DMS114 treated with DMSO at 0.1 percent for 48 hours (cell line): ENCODE measurements at regions not wholly inside any gene's neighbourhood (a gene's known extent, or its start where the extent isn't known, plus 50 kb on each side); places are given as distances from the start of the nearest gene placed in this dataset.
"Not testable (repeated sequence)": the region's sequence is repeated elsewhere in the genome, so short reads cannot be mapped to it uniquely, and the experiment has no call there.

ENCODE experiments used
- DNase-seq: peaks from one replicate; lab custom pipeline; 2025; ENCODE audit not compliant: unreplicated experiment; lab: John Stamatoyannopoulos, UW

- DNase-seq = no peak
Measured at GRCh38 chr6:144602523-144603180, 317.5 kb downstream of the UTRN start.

DNA sequence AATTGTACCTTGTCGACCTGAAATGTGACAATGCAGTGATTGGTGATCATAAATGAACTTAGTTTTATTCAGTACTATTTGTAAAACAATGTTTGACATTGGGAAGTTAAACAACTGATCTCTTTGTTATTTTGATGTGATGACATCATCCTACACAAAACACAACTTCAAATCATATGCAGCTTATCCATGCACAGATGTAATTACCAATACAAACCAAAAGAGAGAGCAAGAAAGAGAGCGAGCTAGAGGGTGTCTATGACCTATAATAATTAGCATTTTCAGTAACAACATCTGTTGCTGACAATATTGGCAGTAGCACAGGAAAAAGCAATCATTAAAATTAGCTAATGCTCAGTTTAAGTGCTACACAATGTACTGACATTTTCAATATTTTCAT lies 320.9 kb downstream of the UTRN start:
- no peak for DNase-seq

- no peak for DNase-seq
Measured at GRCh38 chr6:144607998-144608735, 323.0 kb downstream of the UTRN start.

GRCh38 chr6:144612811-144613210 lies 327.7 kb downstream of the UTRN start:
- no peak for DNase-seq

DNA sequence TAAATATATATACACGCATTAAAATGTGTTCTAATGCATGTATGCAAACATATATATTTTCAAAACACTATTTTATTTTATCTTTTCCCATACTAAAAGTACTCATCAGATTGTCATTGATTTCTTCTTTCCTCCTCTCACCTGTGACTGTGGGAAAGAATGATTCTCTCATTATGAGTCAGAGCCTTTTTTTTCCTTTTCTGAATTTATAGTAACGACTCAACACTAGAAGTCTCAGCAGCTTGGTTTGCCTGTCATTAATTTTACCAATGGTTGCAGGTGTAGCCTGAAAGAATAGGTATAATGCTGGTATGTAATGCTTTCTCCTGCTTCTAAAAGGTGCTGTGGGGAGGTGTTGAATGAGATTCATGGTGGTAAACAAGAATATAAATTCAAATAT lies 328.7 kb downstream of the UTRN start:
- no peak for DNase-seq

GRCh38 chr6:144615870-144616269 lies 330.7 kb downstream of the UTRN start:
- DNase-seq = no peak

GRCh38 chr6:144617191-144617590 lies 332.1 kb downstream of the UTRN start:
- DNase-seq = no peak

- no peak for DNase-seq
Measured at GRCh38 chr6:144617708-144618107, 332.6 kb downstream of the UTRN start.

DNA sequence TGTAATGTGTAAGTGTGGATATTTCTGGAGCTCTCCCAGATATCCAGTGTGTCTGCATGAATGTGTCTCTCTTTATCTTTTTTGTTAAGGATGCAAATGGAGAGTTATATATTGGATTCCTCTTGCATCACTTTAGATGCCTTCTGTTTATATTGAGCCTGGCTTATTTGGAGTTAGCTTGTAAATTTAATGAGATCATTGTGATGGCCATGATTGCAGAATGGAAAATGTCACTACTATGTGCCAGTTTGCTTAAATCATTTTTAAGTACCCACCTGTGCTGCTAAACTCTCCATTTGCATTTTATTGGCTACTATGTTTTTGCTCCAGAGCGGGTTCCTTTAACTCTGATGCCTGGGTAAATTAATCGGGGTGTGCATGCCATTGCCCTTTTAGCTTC lies 334.8 kb downstream of the UTRN start:
- no peak for DNase-seq

- no peak for DNase-seq
Measured at GRCh38 chr6:144621332-144621731, 336.2 kb downstream of the UTRN start.

DNA sequence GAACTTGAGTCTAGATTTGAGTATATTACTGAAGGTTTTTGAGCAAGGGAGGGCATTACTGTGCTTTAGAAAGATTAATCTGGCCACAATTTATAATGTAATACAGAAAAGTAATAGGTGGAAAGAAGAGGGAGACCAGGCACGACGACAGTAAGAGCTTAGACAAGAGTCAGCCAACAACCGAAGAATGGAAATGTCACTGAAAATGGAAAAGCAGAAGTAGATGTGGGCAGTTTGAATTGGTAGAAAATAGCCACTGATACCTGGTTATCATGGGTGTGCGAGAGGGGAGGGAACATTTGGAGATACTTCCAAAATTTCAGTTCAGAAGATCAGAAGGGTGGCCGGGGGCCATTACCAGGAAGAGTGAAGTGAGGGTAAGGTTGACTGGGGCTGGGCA lies 339.1 kb downstream of the UTRN start:
- no peak for DNase-seq

GRCh38 chr6:144624716-144625115 lies 339.6 kb downstream of the UTRN start:
- no peak for DNase-seq

DNA sequence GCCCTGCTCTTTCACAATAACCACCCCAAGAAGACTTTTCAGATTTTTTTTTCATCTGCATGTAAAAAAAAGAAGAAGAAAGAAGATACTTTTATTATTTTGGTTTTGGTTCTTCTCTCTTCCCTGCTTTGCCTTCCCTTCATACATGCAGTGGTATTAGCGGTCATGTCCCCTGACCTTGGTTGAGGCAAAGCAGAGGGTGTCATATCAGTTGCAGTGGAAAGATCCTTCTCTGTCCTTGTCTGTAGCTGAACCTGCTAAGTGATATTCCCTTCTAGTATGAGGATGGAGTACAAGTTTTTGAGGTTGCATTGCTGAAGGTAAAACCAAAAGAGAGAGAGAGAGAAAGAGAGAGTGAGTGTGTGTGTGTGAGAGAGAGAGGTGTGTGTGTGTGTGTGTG lies 345.7 kb downstream of the UTRN start:
- no peak for DNase-seq

- no peak for DNase-seq
Measured at GRCh38 chr6:144632266-144632665, 347.1 kb downstream of the UTRN start.

GRCh38 chr6:144633886-144634285 lies 348.8 kb downstream of the UTRN start:
- no peak for DNase-seq

GRCh38 chr6:144634371-144634770 lies 349.2 kb downstream of the UTRN start:
- DNase-seq = no peak

DNA sequence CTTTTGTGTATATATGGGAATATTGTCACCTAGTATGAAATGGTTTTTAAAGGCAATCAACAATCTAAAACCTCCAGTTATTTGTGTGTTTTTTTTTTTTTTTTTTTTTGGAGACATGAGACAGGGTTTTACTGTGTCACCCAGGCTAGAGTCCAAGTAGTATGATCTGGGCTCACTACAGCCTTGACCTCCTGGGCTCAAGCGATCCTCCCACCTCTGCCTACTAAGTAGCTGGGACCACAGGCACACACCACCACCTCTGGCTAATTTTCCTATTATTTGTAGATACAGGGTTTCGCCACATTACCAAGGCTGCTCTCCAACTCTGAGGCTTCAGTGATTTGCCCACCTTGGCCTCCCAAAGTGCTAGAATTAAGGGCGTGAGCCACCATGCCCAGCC lies 349.9 kb downstream of the UTRN start:
- no peak for DNase-seq

DNA sequence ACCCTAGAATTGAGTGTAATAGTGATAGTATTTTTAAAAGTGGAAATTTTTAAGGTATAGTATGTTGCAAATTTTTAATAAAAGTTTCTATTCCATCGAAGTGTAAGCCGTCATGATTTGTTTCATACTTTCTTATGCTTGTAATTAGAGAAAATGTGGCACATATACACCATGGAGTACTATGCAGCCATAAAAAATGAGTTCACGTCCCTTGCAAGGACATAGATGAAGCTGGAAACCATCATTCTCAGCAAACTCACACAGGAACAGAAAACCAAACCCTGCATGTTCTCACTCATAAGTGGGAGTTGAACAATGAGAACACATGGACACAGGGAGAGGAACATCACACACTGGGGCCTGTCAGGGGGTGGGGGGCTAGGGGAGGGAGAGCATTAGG lies 350.9 kb downstream of the UTRN start:
- DNase-seq = not testable (repeated sequence)

- DNase-seq = no peak
Measured at GRCh38 chr6:144637541-144637940, 352.4 kb downstream of the UTRN start.

DNA sequence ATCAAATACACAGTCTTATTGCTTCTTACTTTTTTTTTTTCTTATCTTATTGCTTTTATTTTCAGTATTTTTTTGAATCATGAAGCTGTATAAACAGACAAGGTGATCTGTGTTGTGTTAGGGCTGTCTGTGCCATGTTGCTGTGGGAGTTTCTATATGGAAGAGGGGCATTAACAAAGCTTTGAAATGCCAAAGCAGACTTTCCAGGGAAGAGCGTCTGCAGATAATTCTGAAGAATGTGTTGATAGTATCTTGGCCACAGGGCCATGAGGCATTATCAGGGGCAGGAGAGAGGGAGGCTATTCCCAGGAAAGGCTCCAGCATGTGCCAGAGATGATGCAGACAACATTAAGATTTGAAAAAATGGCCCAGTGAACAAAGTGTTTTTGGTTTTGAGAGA lies 354.5 kb downstream of the UTRN start:
- DNase-seq = no peak

GRCh38 chr6:144641286-144641685 lies 356.2 kb downstream of the UTRN start:
- DNase-seq = no peak

GRCh38 chr6:144644776-144645175 lies 359.6 kb downstream of the UTRN start:
- no peak for DNase-seq
